ENCODE measurements at regions not wholly inside any gene's neighbourhood (a gene's known extent, or its start where the extent isn't known, plus 50 kb on each side); places are given as distances from the start of the nearest gene placed in this dataset.

DNA sequence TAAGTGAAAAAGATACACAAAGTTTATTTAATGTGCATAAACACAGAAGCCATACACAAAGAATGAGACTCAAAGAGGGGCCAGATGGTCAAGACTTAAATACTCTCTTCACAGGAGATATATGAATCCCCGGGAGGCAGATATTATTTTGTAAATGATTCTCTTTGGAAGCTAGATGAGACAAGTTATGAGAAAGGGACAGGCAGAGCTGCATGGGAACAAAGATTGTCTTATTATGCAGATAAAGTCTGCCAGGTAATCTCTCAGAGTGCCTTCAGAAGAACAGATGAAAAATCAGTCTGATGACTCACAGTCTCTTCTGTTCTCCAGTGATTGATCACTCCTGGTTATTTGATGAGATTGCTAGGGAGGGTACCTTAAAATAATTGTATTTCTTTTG, 89.0 kb downstream of the NAF1 start:
- Mint-ChIP-seq H3K9me3 (peaks cover 3% of the 10 kb centered on the region), H3K27me3 (ENCODE audit: insufficient read depth) (no peaks in the 10 kb centered on the region), H3K27ac (no peak overlapping the region), H3K36me3 (ENCODE audit: low read depth) (no peaks in the 10 kb centered on the region), H3K4me3 (no peak overlapping the region), H3K4me1 (peaks cover 17% of the 10 kb centered on the region)
- no peak overlapping the region for H3K9ac ChIP-seq (ENCODE audit: extremely low read depth, low read length, poor library complexity, severe bottlenecking)
- no peak overlapping the region for H3K27ac ChIP-seq (ENCODE audit: low read depth, low read length)
- no peak for TF ChIP-seq CTCF (conservative IDR thresholded peaks at IDR 0.05)
- H3K4me3 ChIP-seq (ENCODE audit: low read length), result no peak overlapping the region
- no peaks in the 10 kb centered on the region for H3K9me3 ChIP-seq (ENCODE audit: control insufficient read depth, low read length)
- DNase-seq, result no peak
- H3K36me3 ChIP-seq (ENCODE audit: control insufficient read depth, insufficient read depth, low read length), result no peaks in the 10 kb centered on the region
- WGBS, 2 experiments (ENCODE audit: insufficient coverage in 1 of 2, insufficient read length in 1 of 2), result 100% methylated on average over 1 of the region's 1 CpG
- no peaks in the 10 kb centered on the region for H3K4me1 ChIP-seq (ENCODE audit: control insufficient read depth, insufficient read depth, low read length)
- no peaks in the 10 kb centered on the region for H3K27me3 ChIP-seq (ENCODE audit: control insufficient read depth, insufficient read depth, low read length, poor library complexity, severe bottlenecking)

DNA sequence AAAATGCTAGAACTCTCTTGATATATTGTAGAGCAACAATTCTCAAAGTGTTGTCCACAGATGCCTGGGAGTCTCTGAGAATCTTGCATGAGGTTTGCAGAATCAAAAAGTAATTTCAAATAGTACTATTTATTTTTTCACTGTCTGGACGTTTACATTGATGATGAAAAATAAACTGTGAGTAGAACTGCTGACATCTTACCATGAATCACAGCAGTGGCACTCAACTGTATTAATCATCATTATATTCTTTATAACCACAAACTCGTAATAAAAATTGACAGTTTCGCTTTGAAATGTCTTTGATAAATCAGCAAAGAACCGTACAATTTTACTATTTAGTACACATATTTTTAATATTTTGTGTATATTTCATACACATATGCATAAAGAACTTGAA, 94.5 kb downstream of the NAF1 start:
- DNase-seq, result no peak
- no peak overlapping the region for H3K27ac Mint-ChIP-seq
- TF ChIP-seq CTCF (conservative IDR thresholded peaks at IDR 0.05), result no peak
- H3K9me3 Mint-ChIP-seq, result peaks cover 5% of the 10 kb centered on the region
- H3K4me3 Mint-ChIP-seq, result no peak overlapping the region
- 91% methylated on average over 4 of the region's 4 CpGs; no CpG with 5 or more reads in 1 of the 2 experiments for WGBS, 2 experiments (ENCODE audit: insufficient coverage in 1 of 2, insufficient read length in 1 of 2)
- H3K27me3 ChIP-seq (ENCODE audit: control insufficient read depth, insufficient read depth, low read length, poor library complexity, severe bottlenecking), result no peaks in the 10 kb centered on the region
- H3K9ac ChIP-seq (ENCODE audit: extremely low read depth, low read length, poor library complexity, severe bottlenecking), result no peak overlapping the region
- no peaks in the 10 kb centered on the region for H3K36me3 ChIP-seq (ENCODE audit: control insufficient read depth, insufficient read depth, low read length)
- H3K4me1 ChIP-seq (ENCODE audit: control insufficient read depth, insufficient read depth, low read length), result no peaks in the 10 kb centered on the region
- no peak overlapping the region for H3K27ac ChIP-seq (ENCODE audit: low read depth, low read length)
- H3K9me3 ChIP-seq (ENCODE audit: control insufficient read depth, low read length), result no peaks in the 10 kb centered on the region
- no peak overlapping the region for H3K4me3 ChIP-seq (ENCODE audit: low read length)
- H3K4me1 Mint-ChIP-seq, result no peaks in the 10 kb centered on the region
- H3K36me3 Mint-ChIP-seq (ENCODE audit: low read depth), result no peaks in the 10 kb centered on the region
- H3K27me3 Mint-ChIP-seq (ENCODE audit: insufficient read depth), result no peaks in the 10 kb centered on the region

- Mint-ChIP-seq H3K27me3 (ENCODE audit: insufficient read depth) (no peaks in the 10 kb centered on the region), H3K9me3 (peaks cover 5% of the 10 kb centered on the region), H3K4me3 (no peak overlapping the region), H3K4me1 (no peaks in the 10 kb centered on the region), H3K27ac (no peak overlapping the region), H3K36me3 (ENCODE audit: low read depth) (no peaks in the 10 kb centered on the region)
- H3K4me3 ChIP-seq (ENCODE audit: low read length), result no peak overlapping the region
- no peak overlapping the region for H3K27ac ChIP-seq (ENCODE audit: low read depth, low read length)
- no peak for DNase-seq
- no peaks in the 10 kb centered on the region for H3K27me3 ChIP-seq (ENCODE audit: control insufficient read depth, insufficient read depth, low read length, poor library complexity, severe bottlenecking)
- no peaks in the 10 kb centered on the region for H3K9me3 ChIP-seq (ENCODE audit: control insufficient read depth, low read length)
- H3K9ac ChIP-seq (ENCODE audit: extremely low read depth, low read length, poor library complexity, severe bottlenecking), result no peak overlapping the region
- no peaks in the 10 kb centered on the region for H3K36me3 ChIP-seq (ENCODE audit: control insufficient read depth, insufficient read depth, low read length)
- no peak for TF ChIP-seq CTCF (conservative IDR thresholded peaks at IDR 0.05)
- H3K4me1 ChIP-seq (ENCODE audit: control insufficient read depth, insufficient read depth, low read length), result no peaks in the 10 kb centered on the region
These were observed 95.4 kb downstream of the NAF1 start for GRCh38 chr4:163071308-163071707.

Measured in endodermal cell (in vitro differentiated cells).